EH (cell line): ENCODE measurements at regions not wholly inside any gene's neighbourhood (a gene's known extent, or its start where the extent isn't known, plus 50 kb on each side); places are given as distances from the start of the nearest gene placed in this dataset.

Source experiments
- DNase-seq: peaks from one replicate; pipeline ENCODE4 v3.0.0-alpha.2; 2015; ENCODE audit warnings: low read depth

DNA sequence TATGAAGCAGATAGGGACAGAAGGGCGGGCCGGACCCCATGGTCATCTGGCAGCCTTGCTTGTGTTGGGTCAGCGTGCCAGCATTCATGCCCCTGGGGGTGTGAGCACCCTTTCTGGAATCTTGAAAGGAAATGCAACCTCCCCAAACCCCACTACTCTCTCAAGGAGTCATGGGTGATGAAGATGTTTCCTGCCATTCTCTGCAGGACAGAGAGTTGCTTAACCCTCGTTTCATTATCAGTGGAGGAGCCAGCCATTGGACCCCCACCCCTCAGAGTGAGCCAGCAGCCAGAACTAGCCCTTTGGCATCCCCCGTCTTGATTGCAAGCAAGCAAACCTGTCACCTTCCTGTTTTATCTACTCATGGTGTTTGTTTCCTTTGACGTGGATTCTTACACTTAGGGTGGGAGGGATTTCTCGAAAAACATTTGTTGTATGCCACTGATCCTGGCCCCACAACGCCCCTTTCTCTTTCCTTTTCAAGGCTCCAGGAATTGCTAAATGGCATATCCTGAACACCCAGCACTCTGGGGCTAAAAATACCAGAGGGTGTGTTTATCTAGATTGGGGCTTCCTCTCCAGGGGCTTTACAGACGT lies 258.3 kb downstream of the ETS1 start:
- peak; percentile 35 for DNase-seq

DNA sequence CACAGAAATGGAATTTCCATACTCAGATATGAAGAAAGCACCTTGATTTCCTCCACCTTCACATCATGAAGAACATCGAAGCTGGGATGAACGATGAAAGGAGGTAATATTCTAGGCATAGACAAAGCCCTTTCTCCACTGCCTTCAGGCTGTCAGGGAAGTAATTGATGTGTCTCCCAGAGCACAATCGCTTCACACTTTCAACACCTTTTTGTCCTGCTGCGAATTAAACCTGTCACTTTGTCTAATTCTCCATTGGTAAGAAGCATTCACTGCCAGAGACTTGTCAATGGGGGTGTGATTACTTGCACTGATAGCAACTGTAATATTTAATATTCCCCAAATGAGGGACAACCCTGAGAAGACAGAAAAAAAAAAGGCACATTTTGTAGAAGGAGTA lies 260.1 kb downstream of the ETS1 start:
- no peak for DNase-seq

DNA sequence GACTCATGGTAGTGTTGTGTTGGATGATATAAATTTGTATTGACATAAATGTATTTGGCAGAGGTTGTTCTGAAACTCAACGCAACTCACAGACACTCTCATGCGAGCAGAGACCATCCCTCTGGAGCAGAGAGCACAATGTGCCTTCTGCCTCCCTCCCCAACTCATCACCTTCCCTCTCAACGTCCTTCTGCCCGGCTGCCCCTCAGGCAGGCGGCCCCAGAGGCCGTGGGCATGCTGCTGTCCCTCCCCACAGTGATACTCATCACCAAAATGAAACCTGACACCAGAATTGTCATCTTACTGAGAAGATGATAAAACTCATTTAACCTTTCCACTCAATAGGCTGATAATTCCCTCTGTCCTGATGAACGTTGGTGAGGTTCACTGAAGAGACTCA lies 260.6 kb downstream of the ETS1 start:
- DNase-seq, result no peak

DNA sequence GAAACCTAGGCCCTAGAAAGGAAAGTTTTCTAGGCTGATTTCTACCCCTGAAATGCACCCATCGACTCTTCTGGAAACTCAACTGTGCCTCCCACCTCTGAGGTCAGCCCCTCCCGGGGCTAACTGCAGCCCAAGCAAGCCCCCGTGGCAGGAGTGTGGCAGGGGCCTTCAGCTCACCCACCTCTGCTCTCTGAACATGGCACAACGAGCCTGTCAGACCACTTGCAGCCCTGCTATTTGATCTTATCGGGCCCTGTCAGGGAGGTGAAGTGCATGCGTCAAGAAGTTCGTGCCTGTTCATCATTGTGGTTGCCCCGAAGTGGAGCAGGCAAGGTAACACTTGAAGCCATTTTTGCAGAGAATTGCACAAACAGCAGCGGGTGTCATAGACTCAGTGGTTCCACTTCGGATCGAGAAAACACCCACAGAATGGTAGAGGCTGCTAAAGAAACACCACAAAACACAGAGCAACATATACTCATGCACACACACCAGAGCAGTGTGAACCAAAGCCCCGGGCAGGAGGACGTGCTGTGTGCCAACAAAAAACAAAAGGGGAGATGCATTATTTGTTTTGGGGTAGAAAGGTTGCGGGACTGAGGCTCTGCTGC lies 262.7 kb downstream of the ETS1 start:
- no peak for DNase-seq

DNA sequence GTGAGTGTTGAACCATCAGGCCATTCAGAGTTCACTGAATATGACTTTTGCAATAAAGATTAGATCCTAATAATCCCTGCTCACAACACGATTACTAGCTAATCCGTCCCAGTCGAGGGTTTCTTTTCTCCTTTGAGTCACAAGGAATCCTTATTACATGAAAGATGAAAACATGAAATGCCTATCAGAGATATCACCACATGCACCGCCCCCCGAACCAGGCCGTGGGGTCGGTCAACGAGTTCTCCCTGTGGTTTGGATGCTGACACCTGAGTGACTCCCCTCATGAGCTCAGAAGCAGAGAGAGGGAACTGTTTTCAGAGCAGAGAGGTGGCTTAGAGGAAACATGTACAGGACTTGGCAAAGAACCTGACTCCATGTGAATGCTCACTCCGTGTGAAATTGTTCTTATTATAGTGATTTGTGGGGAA lies 263.3 kb downstream of the ETS1 start:
- DNase-seq, result no peak

DNA sequence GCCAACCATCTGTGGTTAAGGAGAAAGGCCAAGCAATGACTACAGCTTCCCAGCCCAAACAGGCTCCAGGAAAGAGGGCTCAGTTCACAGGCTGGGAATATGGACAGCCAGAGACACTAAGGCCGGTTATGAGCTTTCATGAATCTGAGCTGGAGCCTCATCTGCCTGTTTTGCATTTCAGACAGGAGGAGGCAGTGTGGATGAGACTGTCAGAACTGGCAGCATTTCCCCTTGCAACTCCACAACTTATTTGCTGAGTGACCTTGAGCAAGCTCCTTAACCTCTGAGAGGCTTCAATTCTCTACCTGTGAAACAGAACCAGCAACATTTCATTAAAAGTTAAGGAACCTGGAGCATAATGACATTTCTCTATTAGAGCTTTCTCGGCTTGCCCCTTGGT lies 264.0 kb downstream of the ETS1 start:
- DNase-seq, result peak; percentile 53

DNA sequence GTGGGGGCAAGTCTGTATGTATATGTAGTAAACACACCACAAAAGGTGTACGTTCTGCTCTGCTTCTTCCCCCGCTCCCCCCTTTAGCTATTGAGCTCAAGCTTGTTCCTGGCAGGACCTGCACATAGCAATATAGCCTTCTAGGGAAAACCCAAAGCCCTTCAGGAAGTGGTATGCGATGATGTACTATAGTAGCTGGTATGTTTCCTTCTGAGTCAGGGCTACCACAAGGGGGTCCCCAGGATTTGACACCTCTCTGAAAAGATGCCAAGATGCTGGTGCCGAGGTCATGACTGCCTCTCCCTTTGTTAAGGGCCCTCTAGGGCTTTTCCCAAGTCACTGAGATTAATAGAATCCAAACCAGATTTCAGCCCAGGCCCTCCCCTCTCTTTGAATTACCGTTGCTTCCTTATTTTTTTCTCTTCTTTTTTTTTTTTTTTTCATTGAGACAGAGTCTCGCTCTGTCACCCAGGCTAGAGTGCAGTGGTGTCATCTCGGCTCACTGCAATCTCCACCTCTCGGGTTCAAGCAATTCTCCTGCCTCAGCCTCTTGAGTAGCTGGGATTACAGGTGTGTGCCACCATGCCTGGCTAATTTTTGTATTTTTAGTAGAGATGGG lies 268.4 kb downstream of the ETS1 start:
- peak; percentile 23 for DNase-seq

DNA sequence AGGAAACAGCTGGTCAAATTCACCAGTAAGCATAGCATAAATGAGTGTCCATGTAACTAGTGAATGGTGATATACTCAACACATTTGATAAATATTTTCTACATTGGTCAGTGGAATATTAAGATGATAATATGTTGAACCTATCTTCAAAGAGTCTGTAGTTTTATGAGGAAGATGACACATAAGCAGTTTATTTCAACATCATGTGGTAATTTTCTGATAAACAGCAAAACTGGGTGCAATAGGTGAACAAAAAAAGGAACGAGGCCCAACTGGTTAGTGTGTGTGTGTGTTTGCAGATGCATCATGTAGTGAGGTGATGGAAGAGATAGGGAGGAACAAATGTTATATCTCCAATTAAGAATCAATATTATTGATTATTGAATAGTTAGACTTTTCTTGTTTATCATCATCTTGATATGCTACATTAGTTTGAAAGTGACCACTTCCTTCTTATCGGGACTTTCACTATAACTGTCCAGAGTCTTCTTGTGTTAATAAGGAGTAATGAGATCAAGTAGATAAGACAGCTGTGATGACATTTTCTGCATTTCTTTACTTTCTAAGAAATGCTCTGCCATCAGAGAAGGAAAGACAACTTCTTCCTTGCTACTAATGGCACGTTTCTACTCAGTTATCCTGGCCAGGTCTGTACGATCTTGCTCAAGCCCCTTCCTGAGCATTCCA lies 270.7 kb downstream of the ETS1 start:
- DNase-seq, result no peak

DNA sequence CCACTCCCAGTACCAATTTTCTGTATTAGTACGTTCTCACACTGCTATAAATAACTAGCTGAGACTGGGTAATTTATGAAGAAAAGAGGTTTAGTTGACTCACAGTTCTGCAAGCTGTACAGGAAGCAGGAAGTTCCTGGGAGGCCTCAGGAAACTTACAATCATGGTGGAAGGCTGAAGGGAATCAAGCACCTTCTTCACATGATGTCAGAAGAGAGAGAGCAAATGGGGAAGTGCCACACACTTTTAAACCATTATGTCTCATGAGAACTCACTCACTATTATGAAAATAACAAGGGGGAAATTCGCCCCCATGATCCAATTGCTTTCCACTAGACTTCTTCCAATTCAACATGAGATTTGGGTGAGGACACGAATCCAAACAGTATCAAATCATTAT lies 271.4 kb downstream of the ETS1 start:
- no peak for DNase-seq

DNA sequence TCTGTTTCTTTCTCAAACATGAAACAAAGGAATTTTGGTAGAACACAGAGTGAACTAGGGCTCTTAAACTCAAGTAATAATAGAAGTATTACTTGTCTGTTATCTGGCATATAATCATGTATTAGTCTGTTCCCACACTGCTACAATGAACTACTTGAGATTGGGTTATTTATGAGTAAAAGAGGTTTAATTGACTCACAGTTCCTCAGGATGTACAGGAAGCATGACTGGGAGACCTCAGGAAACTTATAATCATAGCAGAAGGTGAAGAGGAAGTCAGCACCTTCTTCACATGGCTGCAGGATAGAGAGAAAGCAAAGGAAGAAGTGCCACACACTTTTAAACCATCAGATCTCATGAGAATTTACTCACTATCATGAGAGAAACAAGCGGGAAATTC lies 273.4 kb downstream of the ETS1 start:
- no peak for DNase-seq

DNA sequence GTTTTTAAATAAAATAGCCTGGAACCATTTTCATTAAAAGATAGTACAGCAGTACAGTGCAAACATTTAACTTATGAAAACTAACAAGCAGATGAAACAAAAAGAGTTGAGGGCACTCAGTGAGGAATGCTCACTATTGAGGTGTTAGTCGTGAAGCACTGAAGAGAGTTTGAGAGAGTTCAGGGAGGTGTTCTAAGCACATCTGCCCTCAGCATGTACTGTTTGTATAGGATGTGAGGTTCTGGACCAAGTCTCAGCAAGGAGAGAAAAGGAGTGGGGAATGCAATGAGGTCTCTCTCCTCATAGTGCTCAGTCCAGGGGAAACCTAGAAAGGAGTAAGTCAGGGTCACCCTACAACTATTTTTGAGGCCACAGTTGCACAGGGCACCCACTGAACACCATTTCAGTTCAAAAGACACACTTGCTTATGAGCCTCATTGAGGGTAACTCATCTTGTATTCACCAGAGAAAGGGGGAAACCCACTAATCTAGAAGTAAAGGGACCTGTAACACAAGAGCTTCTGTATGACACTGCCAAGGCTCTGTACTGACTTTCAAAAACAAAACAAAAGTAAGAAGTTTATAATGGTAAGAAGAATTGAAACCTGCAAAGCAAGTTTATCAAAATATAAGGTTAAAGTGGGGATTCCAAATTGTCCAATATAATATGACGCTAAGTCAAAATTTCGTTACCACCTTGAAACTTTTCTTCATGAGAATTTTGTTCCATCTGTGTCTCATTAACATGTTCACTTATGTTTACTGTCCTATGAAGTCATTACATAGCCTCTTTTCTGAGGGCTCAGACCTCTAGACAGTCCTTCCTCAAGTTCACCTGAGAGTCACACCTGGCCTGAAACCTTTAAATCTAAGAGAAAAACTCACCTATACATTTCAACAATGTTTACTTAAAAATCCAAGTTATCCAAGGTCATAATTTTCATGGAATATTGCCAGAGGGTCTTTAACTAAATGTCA lies 275.3 kb downstream of the ETS1 start:
- DNase-seq, result no peak

DNA sequence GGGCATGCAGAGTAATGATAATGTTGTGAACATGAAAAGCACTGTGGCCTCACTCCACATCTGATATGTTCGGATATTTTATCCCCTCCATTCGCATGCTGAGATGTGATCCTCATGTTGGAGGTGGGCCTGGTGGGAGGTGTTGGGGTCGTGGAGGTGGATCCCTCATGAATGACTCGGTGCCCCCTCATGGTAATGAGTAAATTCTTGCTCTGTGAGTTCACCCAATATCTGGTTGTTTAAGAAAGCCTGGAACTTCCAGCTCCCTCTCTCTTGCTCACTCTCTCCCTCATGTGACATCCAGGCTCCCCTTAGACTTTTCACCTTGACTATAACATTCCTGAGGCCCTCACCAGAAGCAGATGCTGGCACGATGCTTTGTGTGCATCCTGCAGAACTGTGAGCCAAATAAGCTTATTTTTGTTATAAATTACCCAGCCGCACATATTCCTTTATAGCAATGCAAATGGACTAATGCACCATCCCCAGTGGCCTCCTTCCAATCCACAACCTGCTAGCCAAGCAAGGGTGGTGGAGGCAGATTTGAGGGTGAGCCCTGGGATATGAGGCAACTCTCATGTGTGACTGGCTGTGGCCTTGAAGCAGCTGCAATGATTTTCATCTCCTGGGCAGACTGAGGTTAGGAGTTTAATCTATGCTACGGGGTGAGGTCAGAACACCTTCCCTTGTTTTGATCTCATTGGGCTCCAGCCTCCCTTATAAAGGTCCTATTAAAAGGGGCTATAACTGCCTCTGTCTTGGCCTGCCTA lies 276.5 kb downstream of the ETS1 start:
- no peak for DNase-seq

DNA sequence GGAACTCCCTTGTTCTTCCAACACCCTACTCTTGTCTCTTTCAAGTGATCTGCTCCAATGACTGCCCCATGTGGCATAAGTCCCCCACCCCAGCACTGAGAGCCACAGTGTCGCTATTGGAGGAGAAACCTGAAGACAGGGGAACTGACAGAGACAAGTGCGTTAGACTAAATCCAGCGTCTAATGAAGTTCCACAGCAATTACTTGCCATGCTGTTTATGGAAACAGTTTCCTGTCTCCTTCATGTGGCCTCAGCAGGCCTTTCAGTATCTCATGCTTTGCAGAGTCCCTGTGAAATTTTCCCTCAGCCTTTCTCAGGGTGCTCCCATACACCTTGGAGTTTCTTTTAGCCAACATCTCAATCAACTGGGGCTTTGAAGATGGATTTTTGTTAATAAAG lies 277.4 kb downstream of the ETS1 start:
- no peak for DNase-seq

DNA sequence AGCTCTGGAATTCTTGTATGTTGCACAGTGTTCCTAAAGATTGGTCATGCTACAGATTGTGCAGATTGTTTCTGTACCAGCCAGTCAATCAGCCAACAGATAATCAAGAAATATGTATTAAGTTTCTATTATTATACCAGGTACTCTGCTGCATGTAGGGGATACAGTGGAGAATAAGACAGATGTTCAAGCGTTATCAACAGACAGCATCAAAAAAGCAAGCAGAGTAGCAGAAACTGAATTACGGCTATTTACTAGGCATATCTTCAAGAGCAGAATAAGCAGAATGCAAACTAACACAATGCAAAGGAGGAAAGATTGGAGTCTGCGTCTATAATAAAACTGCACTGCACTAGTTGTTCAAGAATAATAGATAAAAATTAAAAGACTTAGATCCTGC lies 278.6 kb downstream of the ETS1 start:
- no peak for DNase-seq

DNA sequence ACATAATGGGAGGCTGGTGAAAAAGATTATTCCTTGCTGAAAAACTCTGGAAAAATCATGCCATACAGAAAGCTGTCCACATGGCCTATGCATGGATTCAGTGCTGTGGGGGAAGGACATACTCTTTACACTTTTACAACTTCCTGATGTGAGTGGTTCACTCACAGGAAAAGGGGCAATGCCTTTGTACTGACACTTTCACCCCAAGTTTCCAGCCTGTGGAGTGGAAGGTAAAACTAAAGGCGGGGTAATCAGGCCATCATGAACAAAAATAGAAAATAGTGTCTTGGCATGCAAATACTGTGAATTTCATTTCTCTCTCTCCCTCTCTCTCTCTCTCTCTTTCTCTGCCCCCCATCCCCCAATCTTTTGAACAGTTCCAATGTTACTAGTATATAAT lies 281.8 kb downstream of the ETS1 start:
- no peak for DNase-seq

DNA sequence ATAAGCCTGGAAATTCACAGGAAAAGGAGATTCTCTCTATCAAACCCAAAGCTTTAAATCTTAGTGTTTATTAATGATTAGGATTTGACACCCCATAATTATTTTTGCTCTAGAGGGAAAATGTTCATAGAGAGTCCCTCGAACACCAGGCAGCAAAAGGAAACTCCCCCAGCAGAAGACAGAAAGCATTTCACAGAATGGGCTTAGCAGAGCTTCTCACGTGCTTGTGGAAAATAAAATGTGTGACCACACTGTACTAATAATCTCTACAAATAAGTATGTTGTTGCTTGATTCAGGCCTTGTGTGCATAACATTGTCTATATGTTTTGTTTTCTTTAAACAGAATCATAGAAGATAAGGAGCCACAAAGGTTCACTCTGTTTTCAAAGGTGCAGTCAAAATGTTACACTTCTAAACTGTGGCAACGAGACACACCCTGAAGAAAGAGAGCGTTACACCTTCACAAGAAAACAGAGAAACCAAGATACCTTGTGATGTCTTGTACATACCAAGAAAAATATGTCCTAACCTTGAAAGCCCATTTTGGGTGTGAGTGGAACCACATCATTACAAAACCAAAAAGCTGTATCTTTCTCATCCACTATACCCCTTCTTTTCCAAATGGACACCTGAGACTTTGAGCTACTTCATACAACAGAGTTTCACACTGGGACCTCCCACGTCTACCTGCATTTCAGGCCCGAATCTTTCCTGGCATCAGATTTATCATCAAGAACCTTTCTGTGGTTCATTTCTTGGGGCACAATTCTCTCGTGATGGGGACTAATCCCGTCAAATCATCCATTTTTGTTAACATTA lies 282.5 kb downstream of the ETS1 start:
- no peak for DNase-seq

DNA sequence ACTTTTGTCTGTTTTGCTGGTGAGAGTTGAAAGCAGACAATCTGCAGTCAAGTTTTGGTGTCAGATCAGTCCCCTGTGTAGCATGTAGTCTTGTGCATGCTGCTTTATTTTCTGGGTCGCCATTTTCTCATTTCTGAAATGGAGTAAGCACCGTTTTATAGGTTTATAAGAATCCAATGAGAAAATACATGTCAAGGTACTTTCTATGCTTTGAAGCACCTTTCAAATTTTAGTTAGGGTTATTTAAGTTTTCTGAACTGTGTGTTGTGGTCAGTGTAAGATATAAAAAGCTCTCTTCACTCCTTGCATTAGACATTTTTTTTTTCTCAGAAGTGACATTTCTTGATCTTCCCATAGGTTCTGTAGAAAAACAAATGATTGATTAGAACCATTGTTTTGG lies 283.2 kb downstream of the ETS1 start:
- DNase-seq, result no peak

DNA sequence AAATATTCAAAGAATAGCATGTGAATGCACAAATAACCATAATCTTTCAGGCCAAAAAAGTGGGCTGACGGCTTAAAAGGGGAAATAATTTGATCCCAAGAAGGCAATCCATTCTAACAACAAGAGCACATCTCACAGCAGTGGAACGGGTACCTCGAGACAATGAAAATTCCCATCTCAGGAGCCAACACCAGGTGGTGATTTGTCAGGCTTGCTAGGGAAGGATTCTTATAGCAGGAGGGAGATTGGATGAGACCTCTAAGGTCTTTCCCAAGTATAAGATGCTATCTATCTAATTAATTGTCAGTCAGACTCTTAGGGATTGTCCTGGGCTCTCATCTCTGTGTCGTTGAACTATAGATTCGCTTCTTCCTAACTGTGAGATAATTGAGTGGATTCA lies 284.0 kb downstream of the ETS1 start:
- no peak for DNase-seq

DNA sequence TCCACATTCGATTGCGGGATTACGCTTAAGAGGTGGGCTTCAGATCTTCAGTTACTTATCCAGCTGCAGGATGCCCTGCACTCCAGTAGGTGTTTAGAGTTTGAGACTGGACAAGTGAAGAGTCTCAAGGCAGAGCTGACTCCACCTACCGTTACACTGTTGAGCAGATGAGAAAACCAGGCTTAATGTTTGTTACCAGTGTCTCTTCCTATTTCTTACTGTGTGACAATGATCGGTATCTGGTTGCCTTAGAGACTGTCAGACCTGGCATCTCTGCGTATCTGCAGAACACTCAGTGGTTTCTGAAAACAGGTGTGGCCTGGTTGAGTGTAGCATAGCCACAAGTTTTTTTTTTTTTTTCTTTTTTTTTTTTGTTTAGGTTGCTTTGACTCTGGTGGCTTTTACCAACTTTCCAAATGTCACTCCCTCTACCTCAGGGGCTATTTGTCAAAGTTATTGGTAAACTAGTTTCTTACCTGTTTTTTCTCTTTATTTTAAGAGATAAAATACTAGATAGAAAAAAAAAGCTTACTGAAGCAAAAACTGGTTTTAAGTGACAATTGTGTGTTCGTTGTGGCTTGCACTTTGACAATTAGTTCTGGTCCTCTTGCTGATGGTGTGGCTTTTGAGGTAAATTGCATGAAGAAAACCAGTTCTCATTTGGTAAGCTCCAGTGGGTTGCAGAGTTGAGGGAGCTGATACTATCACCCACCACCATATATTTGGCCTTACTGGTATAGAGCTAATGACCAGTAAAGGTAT lies 284.8 kb downstream of the ETS1 start:
- DNase-seq, result no peak

DNA sequence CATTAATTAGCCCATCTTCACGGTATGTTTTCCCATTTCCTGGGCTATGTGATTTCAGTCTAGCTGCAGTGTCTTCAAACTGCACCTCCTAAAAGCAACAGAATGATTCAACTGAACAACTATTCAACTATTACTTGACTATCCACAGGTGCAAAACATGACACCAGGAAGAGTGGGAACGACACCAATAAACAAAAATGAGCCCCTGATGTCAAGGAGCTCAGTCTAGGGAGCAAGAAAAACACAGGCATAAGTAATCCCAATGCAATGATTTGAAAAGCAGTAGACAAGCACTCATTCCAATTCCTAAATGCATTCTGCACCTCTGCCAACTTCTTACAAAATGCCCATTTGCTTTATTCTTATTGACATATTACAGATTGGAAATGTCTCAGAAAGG lies 285.6 kb downstream of the ETS1 start:
- DNase-seq, result no peak
